BLaER1 (cell line): ENCODE measurements at regions not wholly inside any gene's neighbourhood (a gene's known extent, or its start where the extent isn't known, plus 50 kb on each side); places are given as distances from the start of the nearest gene placed in this dataset.
"Not testable (repeated sequence)": the region's sequence is repeated elsewhere in the genome, so short reads cannot be mapped to it uniquely, and the experiment has no call there.

ENCODE experiments used
- H3K27ac ChIP-seq: shearing (Covaris generic); formaldehyde crosslinking; 2 replicates; pipeline ENCODE4 v1.8.1; 2022
- H3K27me3 ChIP-seq: shearing (Covaris generic); formaldehyde crosslinking; 2 replicates; pipeline ENCODE4 v1.8.1; 2022
- H3K36me3 ChIP-seq: shearing (Covaris generic); formaldehyde crosslinking; 2 replicates; pipeline ENCODE4 v1.8.1; 2022
- H3K4me1 ChIP-seq: shearing (Covaris generic); formaldehyde crosslinking; 2 replicates; pipeline ENCODE4 v1.8.1; 2022
- H3K4me2 ChIP-seq: shearing (Covaris generic); formaldehyde crosslinking; 2 replicates; pipeline ENCODE4 v1.8.1; 2022
- H3K4me3 ChIP-seq: shearing (Covaris generic); formaldehyde crosslinking; 2 replicates; pipeline ENCODE4 v1.8.1; 2022
- H3K9ac ChIP-seq: shearing (Covaris generic); formaldehyde crosslinking; 2 replicates; pipeline ENCODE4 v1.8.1; 2022
- H3K9me3 ChIP-seq: shearing (Covaris generic); formaldehyde crosslinking; 2 replicates; pipeline ENCODE4 v1.8.1; 2022
- H4K20me1 ChIP-seq: shearing (Covaris generic); formaldehyde crosslinking; 2 replicates; pipeline ENCODE4 v1.8.1; 2022

DNA sequence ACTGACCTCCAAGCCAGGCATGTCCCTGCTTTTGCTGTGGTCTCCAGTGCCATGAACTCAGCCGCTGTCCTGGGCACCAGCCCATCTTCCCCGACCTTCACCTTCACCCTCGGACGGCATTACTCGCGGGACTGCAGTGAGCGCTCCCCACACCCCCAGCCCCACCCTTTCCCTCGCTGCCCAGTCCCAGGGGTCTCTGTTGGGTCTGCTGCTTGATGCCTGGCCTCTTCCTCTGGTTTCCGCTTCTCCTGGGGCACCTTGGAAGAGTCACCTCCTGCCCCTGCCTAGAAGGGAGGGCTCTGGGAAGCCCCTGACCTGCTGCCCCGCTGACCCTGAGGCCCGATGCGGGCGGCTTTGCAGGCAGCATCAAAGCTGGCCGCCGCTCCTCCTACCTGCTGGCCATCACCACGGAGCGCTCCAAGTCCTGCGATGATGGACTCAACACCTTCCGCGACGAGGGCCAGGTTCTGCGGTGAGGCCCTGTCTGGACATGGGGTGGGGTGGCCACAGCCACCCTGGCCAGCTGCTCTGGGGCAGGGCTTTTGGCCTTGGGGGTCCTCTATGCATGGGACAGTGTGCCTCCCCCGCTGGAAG lies 102.3 kb downstream of the ZNF267 start:
- H3K9ac ChIP-seq, H3K27ac ChIP-seq, H4K20me1 ChIP-seq, H3K4me3 ChIP-seq, H3K9me3 ChIP-seq, H3K4me1 ChIP-seq, H3K27me3 ChIP-seq, H3K36me3 ChIP-seq, H3K4me2 ChIP-seq: not testable (repeated sequence)

DNA sequence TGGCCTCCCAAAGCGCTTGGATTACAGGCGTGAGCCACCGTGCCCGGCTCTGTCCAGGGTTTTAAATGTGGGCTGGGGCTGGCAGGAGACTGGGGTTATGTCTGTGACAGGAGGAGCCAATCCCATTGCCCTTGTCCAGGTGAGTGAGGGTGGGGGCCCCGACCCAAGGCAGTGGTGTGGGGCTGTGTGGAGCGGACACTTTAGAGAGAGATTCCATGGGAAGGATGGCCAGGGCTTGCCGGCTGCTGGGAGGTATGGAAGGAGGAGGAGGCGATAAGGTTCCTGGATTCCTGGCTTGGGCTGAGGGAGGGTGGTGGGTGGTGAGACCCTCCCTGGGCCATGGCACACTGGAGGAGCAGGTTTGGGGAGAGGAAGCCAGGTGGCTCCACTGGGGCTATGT lies 104.9 kb downstream of the ZNF267 start:
- H3K36me3 ChIP-seq, H3K9ac ChIP-seq, H3K27me3 ChIP-seq, H3K4me1 ChIP-seq, H3K27ac ChIP-seq, H3K4me2 ChIP-seq, H4K20me1 ChIP-seq, H3K9me3 ChIP-seq, H3K4me3 ChIP-seq: not testable (repeated sequence)

DNA sequence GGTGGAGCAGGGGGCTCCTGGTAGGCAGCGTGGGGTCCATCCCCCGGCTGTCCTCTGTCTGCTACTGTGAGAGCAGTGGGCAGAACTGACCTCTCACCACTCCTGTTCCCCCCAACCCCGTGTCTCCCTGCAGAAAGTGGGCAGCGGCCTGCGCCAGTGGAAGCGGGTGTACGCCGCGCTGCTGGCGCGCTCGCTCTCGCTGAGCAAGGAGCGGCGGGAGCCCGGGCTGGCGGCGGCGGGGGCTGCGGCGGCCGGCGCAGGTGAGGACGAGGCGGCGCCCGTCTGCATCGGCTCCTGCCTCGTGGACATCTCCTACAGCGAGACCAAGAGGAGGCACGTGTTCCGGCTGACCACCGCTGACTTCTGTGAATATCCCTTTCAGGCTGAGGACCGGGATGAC lies 108.1 kb downstream of the ZNF267 start:
- H3K4me2 ChIP-seq, H3K36me3 ChIP-seq, H3K27me3 ChIP-seq, H3K4me1 ChIP-seq, H3K9ac ChIP-seq, H3K4me3 ChIP-seq, H3K9me3 ChIP-seq, H4K20me1 ChIP-seq, H3K27ac ChIP-seq: not testable (repeated sequence)

DNA sequence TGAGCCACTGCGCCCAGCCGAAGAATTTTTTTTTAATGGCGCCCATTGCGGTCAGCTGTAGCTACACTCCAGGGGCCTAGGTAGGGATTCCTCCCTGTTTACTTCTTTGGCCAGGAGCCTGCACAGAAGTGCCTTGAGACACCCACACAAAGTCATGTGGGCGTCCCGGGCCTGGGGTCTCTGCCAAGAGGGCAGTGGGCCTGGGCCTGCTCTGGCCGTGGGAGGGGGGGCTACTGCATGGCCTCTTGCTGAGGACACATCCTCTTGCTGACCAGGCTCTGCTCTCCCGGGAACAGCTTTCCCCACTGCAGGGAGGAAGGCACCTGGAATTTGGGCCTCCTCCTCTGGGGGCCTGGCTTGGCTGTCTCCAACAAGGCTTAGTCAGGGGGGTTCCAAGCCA lies 109.4 kb downstream of the ZNF267 start:
- not testable (repeated sequence) for H3K9me3 ChIP-seq, H3K9ac ChIP-seq, H3K4me3 ChIP-seq, H3K27me3 ChIP-seq, H3K36me3 ChIP-seq, H4K20me1 ChIP-seq, H3K4me2 ChIP-seq, H3K27ac ChIP-seq, H3K4me1 ChIP-seq

DNA sequence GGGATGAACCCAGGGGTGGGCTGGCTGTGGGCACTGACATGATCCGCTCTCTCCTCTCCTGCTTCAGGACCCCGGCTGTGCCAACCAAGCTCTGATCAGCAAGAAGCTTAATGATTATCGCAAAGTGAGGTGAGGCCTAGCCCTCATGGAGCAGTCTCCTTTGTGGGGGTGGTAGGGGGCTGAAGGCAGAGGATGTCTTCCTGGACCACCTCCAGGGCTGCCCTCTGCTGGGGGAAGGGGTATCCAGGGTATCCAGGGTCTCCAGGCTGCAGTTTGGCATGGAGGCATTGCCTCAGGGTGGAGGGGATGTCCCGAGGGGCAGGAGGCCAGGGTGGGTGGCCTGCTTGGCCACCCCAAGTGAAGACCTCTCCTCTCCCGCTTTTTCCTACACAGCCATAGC lies 110.1 kb downstream of the ZNF267 start:
- not testable (repeated sequence) for H3K27ac ChIP-seq, H3K9ac ChIP-seq, H3K9me3 ChIP-seq, H3K36me3 ChIP-seq, H3K4me2 ChIP-seq, H4K20me1 ChIP-seq, H3K4me1 ChIP-seq, H3K27me3 ChIP-seq, H3K4me3 ChIP-seq

DNA sequence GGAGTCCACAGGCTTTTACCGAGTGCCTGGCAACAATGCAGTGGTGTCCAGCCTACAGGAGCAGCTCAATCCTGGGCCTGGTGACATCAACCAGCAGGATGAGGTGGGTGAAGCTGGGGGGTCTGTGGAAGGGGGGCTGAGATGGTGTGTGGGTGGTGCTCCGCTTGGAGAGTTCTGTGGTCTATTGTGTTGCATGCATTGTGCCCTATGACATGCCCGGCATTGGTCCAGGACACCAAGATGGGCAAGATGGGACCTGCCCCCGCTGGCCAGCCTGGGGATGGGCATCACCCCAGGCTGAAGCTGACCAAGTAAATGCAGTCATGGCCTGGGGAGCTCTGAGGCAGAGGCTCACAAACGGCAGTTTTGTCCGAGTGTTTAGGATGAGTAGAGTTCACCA lies 113.3 kb downstream of the ZNF267 start:
- not testable (repeated sequence) for H3K4me1 ChIP-seq

DNA sequence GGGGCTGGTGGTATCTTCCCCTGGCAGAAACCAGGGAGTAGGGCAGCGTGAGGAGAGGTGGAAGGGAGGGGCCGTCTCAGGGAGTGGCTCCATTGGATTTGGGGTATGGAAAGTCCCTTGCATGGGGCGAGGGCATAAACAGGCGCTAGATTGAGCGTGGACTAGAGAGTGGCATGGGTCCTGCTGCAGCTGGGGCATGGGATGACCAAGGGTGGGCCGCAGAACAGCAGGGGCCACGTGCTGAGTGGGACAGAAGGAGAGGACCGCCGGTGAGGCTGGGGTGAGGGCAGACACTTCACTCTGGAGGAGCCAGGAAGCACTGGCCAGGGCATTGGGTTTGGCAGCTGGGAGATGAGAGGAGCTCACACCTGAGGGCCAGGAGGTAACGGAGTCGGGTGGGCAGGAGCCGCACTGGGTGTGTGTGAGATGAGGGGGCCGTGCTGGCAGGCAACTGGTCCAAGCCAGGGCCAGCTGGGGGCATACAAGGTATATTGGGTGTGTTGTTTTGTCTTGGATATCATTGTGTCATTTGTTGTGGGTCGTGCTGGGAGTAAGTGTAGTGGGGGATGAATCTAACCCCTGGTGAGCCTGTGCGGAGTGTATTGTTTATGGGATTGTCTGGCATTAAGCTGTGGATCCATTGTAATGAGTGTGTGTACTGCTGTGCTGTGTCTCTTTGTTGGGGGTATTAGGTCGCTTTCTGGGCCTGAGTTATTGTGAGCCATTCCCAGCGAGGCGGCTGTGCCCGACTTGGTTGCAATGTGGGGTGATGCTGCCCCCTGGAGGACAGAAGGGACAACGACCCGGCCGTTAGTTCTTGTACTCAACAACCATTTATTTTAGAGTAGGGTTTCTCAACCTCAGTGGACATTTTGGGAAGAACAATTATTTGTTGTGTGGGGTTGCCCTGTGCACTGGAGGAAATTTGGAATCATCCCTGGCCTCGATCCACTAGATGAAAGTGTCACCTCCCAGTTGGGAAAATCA lies 115.3 kb downstream of the ZNF267 start:
- not testable (repeated sequence) for H3K9ac ChIP-seq, H3K4me3 ChIP-seq, H3K4me1 ChIP-seq, H3K27ac ChIP-seq, H3K9me3 ChIP-seq, H4K20me1 ChIP-seq, H3K36me3 ChIP-seq, H3K27me3 ChIP-seq, H3K4me2 ChIP-seq

More for the DNA sequence above, 113.3 kb downstream of the ZNF267 start:
- H3K4me3 ChIP-seq, H3K9ac ChIP-seq, H4K20me1 ChIP-seq, H3K36me3 ChIP-seq, H3K9me3 ChIP-seq, H3K27me3 ChIP-seq, H3K27ac ChIP-seq: not testable (repeated sequence)
- H3K4me2 ChIP-seq: peak overlapping the region; percentile 22; the same call in 1 of the 2 replicates

DNA sequence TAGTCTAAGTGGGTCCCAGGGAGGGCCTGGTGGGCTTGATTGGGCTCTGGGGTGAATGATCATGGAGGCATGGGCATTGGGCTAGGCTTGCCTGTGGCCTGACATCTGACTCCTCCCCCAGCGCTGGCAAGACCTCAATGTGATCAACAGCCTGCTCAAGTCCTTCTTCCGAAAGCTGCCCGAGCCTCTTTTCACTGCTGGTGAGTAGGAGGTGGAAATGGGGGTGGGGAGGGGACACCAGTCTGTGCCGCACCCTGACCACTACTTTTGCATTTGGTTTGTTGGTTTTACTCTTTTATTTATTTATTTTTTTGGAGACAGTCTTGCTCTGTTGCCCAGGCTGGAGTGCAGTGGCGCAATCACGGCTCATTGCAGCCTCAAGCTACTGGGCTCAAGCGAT lies 116.7 kb downstream of the ZNF267 start:
- not testable (repeated sequence) for H4K20me1 ChIP-seq, H3K4me2 ChIP-seq, H3K9me3 ChIP-seq, H3K9ac ChIP-seq, H3K27me3 ChIP-seq, H3K4me3 ChIP-seq, H3K36me3 ChIP-seq, H3K4me1 ChIP-seq, H3K27ac ChIP-seq

DNA sequence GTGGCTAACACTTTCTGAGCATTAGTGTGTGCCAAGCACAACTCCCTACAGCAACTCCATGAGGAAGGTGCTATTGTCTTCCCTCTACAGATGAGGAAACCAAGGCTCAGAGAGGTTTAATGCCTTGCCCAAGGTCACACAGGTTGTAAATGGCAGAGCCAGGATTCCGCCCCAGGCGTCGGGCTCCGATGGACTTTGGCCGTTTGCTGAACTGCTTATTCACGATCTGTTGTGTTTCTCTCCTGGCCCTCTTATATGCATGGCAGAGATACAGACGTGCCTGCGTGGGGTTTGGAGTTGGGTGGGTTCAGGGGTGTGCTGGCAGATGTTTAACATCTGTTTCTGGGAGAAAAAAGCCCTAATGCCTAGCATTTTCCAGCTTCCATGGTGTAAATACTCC lies 117.4 kb downstream of the ZNF267 start:
- not testable (repeated sequence) for H3K27ac ChIP-seq, H4K20me1 ChIP-seq, H3K36me3 ChIP-seq, H3K4me2 ChIP-seq, H3K4me3 ChIP-seq, H3K9ac ChIP-seq, H3K9me3 ChIP-seq, H3K27me3 ChIP-seq, H3K4me1 ChIP-seq

DNA sequence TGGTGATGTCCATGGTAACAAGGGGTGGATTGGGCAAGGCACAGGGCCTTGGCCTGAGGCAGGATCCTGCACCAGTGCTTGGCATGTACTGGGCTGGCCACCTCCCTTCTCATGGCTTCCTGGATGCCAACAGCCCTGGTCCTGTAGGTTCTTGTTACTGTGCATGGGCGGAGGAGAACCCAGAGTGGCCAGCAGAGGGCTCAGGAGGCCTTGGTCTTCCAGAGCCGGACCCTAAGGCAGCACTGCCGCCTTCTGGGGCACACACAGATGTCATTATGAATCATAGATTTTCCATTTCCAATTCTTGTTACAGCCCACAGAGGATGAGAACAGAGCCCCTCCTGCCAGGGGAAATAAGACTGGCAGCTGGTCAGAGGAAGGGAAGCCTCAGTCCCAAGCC lies 122.7 kb downstream of the ZNF267 start:
- H3K27me3 ChIP-seq, H3K9ac ChIP-seq, H3K36me3 ChIP-seq, H3K4me2 ChIP-seq, H3K27ac ChIP-seq, H3K9me3 ChIP-seq, H3K4me3 ChIP-seq, H4K20me1 ChIP-seq: not testable (repeated sequence)
- peaks cover 16% of the 10 kb centered on the region for H3K4me1 ChIP-seq

DNA sequence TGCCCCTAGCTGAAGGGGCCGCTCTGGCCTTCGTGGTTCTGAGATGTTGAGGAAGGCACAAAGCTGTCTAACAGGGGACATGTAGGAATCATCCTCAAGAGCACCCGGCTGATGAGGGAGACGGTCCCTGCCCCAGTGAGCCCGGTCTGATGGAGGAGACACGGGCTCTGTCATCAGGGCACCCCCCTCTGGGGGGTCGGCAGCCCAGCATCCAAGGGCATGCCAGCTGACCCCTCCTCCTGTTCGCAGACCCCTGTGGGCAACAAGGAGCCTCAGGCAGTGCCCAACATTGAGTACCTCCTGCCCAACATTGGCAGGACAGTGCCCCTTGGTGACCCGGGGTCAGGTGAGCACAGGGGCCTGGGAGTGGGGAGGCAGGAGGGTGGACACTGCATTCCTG lies 128.9 kb downstream of the ZNF267 start:
- not testable (repeated sequence) for H3K4me3 ChIP-seq, H3K4me1 ChIP-seq, H3K36me3 ChIP-seq, H3K27ac ChIP-seq, H4K20me1 ChIP-seq, H3K27me3 ChIP-seq, H3K4me2 ChIP-seq, H3K9ac ChIP-seq
- peaks cover 13% of the 10 kb centered on the region for H3K9me3 ChIP-seq

DNA sequence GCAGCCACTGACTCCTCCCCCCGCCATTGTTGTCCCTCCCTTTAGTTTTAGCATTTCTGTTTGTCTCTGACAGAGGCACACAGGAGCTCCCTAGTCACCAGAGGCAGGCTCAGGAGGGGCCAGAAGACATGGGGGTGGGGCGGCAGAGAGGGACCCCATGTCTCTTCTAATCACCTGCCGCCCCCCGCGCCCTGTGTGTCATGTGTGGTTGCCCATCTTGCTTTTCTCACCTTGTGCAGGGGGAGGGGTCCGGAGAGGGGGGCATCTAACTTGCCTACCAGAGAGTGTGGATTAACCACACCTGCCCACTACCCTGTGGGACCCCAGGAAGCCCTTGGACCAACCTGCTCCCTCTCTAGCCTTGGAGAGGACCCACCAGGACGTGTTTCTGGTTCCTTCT lies 130.2 kb downstream of the ZNF267 start:
- H3K4me1 ChIP-seq, H3K27ac ChIP-seq, H4K20me1 ChIP-seq, H3K27me3 ChIP-seq, H3K9ac ChIP-seq, H3K4me2 ChIP-seq, H3K36me3 ChIP-seq, H3K4me3 ChIP-seq: not testable (repeated sequence)
- H3K9me3 ChIP-seq: peaks cover 13% of the 10 kb centered on the region

DNA sequence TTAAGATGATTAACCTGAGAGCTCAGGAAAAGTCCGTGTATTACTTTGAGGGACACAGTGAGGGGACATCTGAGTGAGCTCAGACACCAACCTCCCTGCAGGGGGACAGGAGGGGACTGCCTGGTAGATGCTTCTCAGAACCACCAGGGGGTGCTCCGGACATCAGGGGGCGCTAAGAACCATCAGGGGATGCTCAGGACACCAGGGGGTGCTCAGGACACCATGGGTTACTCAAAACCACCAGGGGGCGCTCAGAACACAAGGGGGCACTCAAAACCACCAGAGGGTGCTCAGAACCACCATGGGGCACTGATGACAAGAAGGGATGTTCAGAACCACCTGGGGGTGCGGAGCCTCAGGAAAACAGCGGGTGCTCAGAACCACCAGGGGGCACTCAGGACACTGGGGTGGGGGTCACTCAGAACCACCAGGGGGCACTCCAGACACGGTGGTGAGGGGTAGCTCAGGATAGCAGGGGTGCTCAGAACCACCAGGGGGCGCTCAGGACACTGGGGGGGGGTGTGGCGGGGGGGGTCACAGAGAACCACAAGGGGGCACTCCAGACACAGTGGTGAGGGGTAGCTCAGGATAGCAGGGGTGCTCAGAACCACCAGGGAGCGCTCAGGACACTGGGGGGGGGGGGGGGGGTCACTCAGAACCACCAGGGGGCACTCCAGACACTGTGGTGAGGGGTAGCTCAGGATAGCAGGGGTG lies 165.3 kb downstream of the ZNF267 start:
- H3K27ac ChIP-seq, H3K4me2 ChIP-seq, H3K36me3 ChIP-seq, H3K9ac ChIP-seq, H3K4me1 ChIP-seq, H3K9me3 ChIP-seq, H4K20me1 ChIP-seq, H3K4me3 ChIP-seq, H3K27me3 ChIP-seq: not testable (repeated sequence)

DNA sequence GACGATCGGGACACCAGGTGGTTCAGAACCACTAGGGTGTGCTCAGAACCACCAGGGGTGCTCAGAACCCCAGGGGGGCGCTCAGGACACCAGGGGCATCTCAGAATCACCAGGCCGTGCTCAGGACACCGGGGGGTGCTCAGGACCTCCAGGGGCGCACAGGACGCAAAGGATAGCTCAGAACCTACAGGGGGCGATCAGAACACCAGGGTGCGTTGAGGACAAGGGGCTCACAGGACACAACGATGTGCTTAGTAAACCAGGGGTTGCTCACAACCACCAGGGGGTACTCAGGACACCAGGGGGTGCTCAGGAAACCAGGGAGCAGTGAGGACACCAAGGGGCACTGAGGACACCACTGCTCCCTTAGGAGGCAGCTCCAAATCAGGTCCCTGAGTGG lies 166.3 kb downstream of the ZNF267 start:
- not testable (repeated sequence) for H3K4me1 ChIP-seq, H3K27ac ChIP-seq, H3K36me3 ChIP-seq, H3K4me3 ChIP-seq, H3K4me2 ChIP-seq, H4K20me1 ChIP-seq, H3K9ac ChIP-seq, H3K27me3 ChIP-seq, H3K9me3 ChIP-seq
